Mucosa of descending colon (tissue), 3 donors: ENCODE measurements at regions not wholly inside any gene's neighbourhood (a gene's known extent, or its start where the extent isn't known, plus 50 kb on each side); places are given as distances from the start of the nearest gene placed in this dataset.

Source experiments
- ATAC-seq: fragments of 200-7000 bp; cut with Tn5 transposase; one replicate; pipeline ENCODE4 v1.9.1; 2020; ENCODE audit warnings: mild to moderate bottlenecking, moderate library complexity
- DNase-seq, 3 donors: peaks; one replicate each; pipeline ENCODE4 v3.0.0-alpha.2; 2020
- H3K36me3 ChIP-seq: fragments of 200-600 bp; one replicate; pipeline ENCODE4 v1.8.0; 2021; ENCODE audit warnings: low read depth, mild to moderate bottlenecking
- H3K4me1 ChIP-seq: fragments of 200-600 bp; one replicate; pipeline ENCODE4 v1.8.0; 2021; ENCODE audit warnings: low read depth, mild to moderate bottlenecking
- H3K4me3 ChIP-seq: fragments of 200-600 bp; one replicate; pipeline ENCODE4 v1.8.0; 2021; ENCODE audit warnings: mild to moderate bottlenecking
- H3K9me3 ChIP-seq: fragments of 200-600 bp; one replicate; pipeline ENCODE4 v1.8.0; 2021; ENCODE audit warnings: mild to moderate bottlenecking
- CTCF ChIP-seq: fragments of 200-600 bp; IDR thresholded peaks from one replicate; pipeline ENCODE4 v1.8.0; 2022; ENCODE audit warnings: antibody characterized with exemption, mild to moderate bottlenecking
- intact Hi-C, 2 donors: fragments of 100-400 bp; cut with DNase I in 1 of 2; cut with micrococcal nuclease in 1 of 2; formaldehyde crosslinking; loops; one replicate each; pipeline versions ENCODE4 v1.11.0 to v1.11.1; 2022; cut with DNase I, micrococcal nuclease
- donor health status: DM: no; HTN: no; CAD: no; lungs with moderate emphysema.
- donor health status: DM: no; HTN: no; CAD: no.
- donor health status: DM: no; HTN: yes; CAD: no.

- no peak overlapping the region for H3K4me3 ChIP-seq
- no peaks in the 10 kb centered on the region for H3K36me3 ChIP-seq
- no peaks in the 10 kb centered on the region for H3K9me3 ChIP-seq
- H3K4me1 ChIP-seq, result no peaks in the 10 kb centered on the region
- TF ChIP-seq CTCF, result no peak
- no peak for DNase-seq
- intact Hi-C loops, result no loop called here
- no peak for ATAC-seq
Measured at GRCh38 chrX:6861456-6861855, 286.1 kb upstream of the STS start.

- no peak for TF ChIP-seq CTCF
- intact Hi-C loops, result no loop called here
- Histone ChIP-seq H3K9me3 (no peaks in the 10 kb centered on the region), H3K4me3 (no peak overlapping the region), H3K36me3 (no peaks in the 10 kb centered on the region), H3K4me1 (no peaks in the 10 kb centered on the region)
- DNase-seq (no peak), ATAC-seq (no peak)
Measured at GRCh38 chrX:6857749-6858148, 289.8 kb upstream of the STS start.

GRCh38 chrX:6856471-6856870 lies 291.0 kb upstream of the STS start:
- ATAC-seq (no peak), DNase-seq (no peak)
- Histone ChIP-seq H3K36me3 (no peaks in the 10 kb centered on the region), H3K9me3 (no peaks in the 10 kb centered on the region), H3K4me3 (no peak overlapping the region), H3K4me1 (no peaks in the 10 kb centered on the region)
- intact Hi-C loops, result no loop called here
- no peak for TF ChIP-seq CTCF

GRCh38 chrX:6852869-6853268 lies 294.6 kb upstream of the STS start:
- Histone ChIP-seq H3K4me3 (no peak overlapping the region), H3K9me3 (no peaks in the 10 kb centered on the region), H3K4me1 (no peaks in the 10 kb centered on the region), H3K36me3 (no peaks in the 10 kb centered on the region)
- DNase-seq, result no peak
- intact Hi-C loops, result no loop called here
- ATAC-seq, result no peak
- no peak for TF ChIP-seq CTCF

GRCh38 chrX:6852121-6852520 lies 295.4 kb upstream of the STS start:
- TF ChIP-seq CTCF, result no peak
- H3K4me1 ChIP-seq, result no peaks in the 10 kb centered on the region
- no peaks in the 10 kb centered on the region for H3K36me3 ChIP-seq
- no peak overlapping the region for H3K4me3 ChIP-seq
- ATAC-seq (no peak), DNase-seq (no peak)
- H3K9me3 ChIP-seq, result no peaks in the 10 kb centered on the region
- intact Hi-C loops, result no loop called here

- TF ChIP-seq CTCF, result no peak
- intact Hi-C loops, result no loop called here
- no peak for ATAC-seq
Measured at GRCh38 chrX:6851140-6851539, 296.4 kb upstream of the STS start.

More at GRCh38 chrX:6851140-6851539, 296.4 kb upstream of the STS start:
- no peaks in the 10 kb centered on the region for H3K4me1 ChIP-seq
- no peak overlapping the region for H3K4me3 ChIP-seq
- H3K9me3 ChIP-seq, result no peaks in the 10 kb centered on the region
- H3K36me3 ChIP-seq, result no peaks in the 10 kb centered on the region
- no peak for DNase-seq
